ENCODE measurements at regions not wholly inside any gene's neighbourhood (a gene's known extent, or its start where the extent isn't known, plus 50 kb on each side); places are given as distances from the start of the nearest gene placed in this dataset.

GRCh38 chr7:40947566-40947965 is 755.3 kb downstream of the INHBA start:
- no peak for TF ChIP-seq POLR2A (IDR thresholded peaks at IDR 0.05)
- TF ChIP-seq CTCF (IDR thresholded peaks at IDR 0.05), result no peak
- no peak for TF ChIP-seq EP300 (IDR thresholded peaks at IDR 0.05)
- no peak for TF ChIP-seq POLR2AphosphoS5 (IDR thresholded peaks at IDR 0.05)

Measured in sigmoid colon (tissue), 4 donors.